ENCODE measurements at regions not wholly inside any gene's neighbourhood (a gene's known extent, or its start where the extent isn't known, plus 50 kb on each side); places are given as distances from the start of the nearest gene placed in this dataset.
"Not testable (repeated sequence)": the region's sequence is repeated elsewhere in the genome, so short reads cannot be mapped to it uniquely, and the experiment has no call there.

DNA sequence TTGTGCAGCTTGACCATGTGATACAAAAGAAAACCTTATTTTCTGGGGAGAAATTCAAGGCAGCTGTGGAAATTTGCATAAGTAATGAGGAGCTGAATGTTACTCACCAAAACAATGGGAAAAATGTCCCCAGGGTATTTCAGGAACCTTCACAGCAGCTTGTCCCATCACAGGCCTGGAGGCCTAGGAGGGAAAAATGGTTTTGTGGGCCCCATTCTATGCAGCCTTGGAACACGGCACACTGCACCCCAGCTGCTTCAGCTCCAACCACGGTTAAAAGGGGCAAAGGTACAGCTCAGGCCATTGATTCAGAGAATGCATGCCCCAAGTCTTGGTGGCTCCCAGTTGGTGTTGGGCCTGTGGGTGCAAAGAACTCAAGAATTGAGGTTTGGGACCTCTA is 216.1 kb downstream of the MAGEE1 start:
- TF ChIP-seq, protein P1, sequence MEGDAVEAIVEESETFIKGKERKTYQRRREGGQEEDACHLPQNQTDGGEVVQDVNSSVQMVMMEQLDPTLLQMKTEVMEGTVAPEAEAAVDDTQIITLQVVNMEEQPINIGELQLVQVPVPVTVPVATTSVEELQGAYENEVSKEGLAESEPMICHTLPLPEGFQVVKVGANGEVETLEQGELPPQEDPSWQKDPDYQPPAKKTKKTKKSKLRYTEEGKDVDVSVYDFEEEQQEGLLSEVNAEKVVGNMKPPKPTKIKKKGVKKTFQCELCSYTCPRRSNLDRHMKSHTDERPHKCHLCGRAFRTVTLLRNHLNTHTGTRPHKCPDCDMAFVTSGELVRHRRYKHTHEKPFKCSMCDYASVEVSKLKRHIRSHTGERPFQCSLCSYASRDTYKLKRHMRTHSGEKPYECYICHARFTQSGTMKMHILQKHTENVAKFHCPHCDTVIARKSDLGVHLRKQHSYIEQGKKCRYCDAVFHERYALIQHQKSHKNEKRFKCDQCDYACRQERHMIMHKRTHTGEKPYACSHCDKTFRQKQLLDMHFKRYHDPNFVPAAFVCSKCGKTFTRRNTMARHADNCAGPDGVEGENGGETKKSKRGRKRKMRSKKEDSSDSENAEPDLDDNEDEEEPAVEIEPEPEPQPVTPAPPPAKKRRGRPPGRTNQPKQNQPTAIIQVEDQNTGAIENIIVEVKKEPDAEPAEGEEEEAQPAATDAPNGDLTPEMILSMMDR (IDR thresholded peaks at IDR 0.05; ENCODE audit: unreplicated experiment): no peak
- Mint-ChIP-seq H3K4me3 (ENCODE audit: low read depth) (no peak overlapping the region), H3K36me3 (ENCODE audit: insufficient read depth) (no peaks in the 10 kb centered on the region), H3K27ac (no peak overlapping the region), H3K9me3 (ENCODE audit: low read depth) (peaks cover 67% of the 10 kb centered on the region), H3K27me3 (no peaks in the 10 kb centered on the region), H3K4me1 (ENCODE audit: low read depth) (no peaks in the 10 kb centered on the region)
- DNase-seq (ENCODE audit: low spot score, unreplicated experiment): no peak

DNA sequence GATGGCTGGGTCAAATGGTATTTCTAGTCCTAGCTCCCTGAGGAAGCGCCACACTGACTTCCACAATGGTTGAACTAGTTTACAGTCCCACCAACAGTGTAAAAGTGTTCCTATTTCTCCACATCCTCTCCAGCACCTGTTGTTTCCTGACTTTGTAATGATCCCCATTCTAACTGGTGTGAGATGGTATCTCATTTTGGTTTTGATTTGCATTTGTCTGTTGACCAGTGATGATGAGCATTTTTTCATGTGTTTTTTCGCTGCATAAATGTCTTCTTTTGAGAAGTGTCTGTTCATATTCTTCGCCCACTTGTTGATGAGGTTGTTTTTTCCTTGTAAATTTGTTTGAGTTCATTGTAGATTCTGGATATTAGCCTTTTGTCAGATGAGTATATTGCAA is 223.9 kb downstream of the MAGEE1 start:
- H3K9me3 Mint-ChIP-seq (ENCODE audit: low read depth): peaks cover 53% of the 10 kb centered on the region
- not testable (repeated sequence) for H3K27ac Mint-ChIP-seq; H3K4me1 Mint-ChIP-seq (ENCODE audit: low read depth); H3K36me3 Mint-ChIP-seq (ENCODE audit: insufficient read depth); H3K4me3 Mint-ChIP-seq (ENCODE audit: low read depth); H3K27me3 Mint-ChIP-seq; DNase-seq (ENCODE audit: low spot score, unreplicated experiment)

DNA sequence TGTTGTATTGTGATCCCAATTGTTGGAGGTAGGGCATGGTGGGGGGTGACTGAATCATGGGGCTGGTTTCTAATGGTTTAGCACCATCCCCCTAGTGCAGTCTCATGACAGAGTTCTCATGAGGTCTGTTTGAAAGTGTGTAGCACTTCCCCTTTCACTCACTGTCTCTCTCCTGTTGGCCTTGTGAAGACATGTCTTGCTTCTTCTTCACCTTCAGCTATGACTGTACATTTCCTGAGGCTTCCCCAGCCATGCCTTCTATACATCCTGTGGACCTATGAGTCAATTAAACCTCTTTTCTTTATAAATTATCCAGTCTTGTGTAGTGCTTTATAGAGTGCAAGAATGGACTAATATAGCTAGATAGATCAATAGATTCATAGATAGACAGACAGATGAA is 230.0 kb downstream of the MAGEE1 start:
- DNase-seq (ENCODE audit: low spot score, unreplicated experiment): no peak
- H3K4me1 Mint-ChIP-seq (ENCODE audit: low read depth): no peaks in the 10 kb centered on the region
- peaks cover 1% of the 10 kb centered on the region for H3K36me3 Mint-ChIP-seq (ENCODE audit: insufficient read depth)
- H3K27ac Mint-ChIP-seq: no peak overlapping the region
- TF ChIP-seq, protein P1 (IDR thresholded peaks at IDR 0.05; ENCODE audit: unreplicated experiment): no peak
- peaks cover 50% of the 10 kb centered on the region for H3K9me3 Mint-ChIP-seq (ENCODE audit: low read depth)
- H3K4me3 Mint-ChIP-seq (ENCODE audit: low read depth): no peak overlapping the region
- H3K27me3 Mint-ChIP-seq: no peaks in the 10 kb centered on the region
